CD4-positive, alpha-beta T cell (primary cell): ENCODE measurements at regions not wholly inside any gene's neighbourhood (a gene's known extent, or its start where the extent isn't known, plus 50 kb on each side); places are given as distances from the start of the nearest gene placed in this dataset.

Experiments used
- ATAC-seq: fragments of 200-7000 bp; cut with Tn5 transposase; one replicate; pipeline ENCODE4 v1.10.0; 2022; ENCODE audit warnings: mild to moderate bottlenecking; ENCODE audit not compliant: poor library complexity
- CTCF ChIA-PET: fragments of 350-600 bp; sonication (Branson Sonifier 250); formaldehyde crosslinking; loops from one replicate; lab custom pipeline; 2021; ENCODE audit warnings: antibody characterized with exemption, inconsistent platforms; lab: Charles Lee
- POLR2A ChIA-PET: fragments of 350-600 bp; sonication (Branson Sonifier 250); formaldehyde crosslinking; loops from one replicate; lab custom pipeline; 2021; ENCODE audit warnings: antibody characterized with exemption, inconsistent platforms; lab: Charles Lee
- DNase-seq, 14 experiments: peaks; one replicate each; pipeline ENCODE4 v3.0.0-alpha.2; 2013 to 2020; ENCODE audit warnings: mixed read lengths in 2 of 14
- H3K27ac ChIP-seq, 2 donors: one replicate each; pipeline versions ENCODE4 v1.5.1 to v1.7.0; 2013; ENCODE audit warnings: low read length in 2 of 2, low read depth in 1 of 2, mild to moderate bottlenecking in 1 of 2
- H3K27me3 ChIP-seq, 2 experiments: 1 replicate in 1 of 2; 2 replicates in 1 of 2; pipeline versions ENCODE4 v1.6.1 to v1.7.0; 2013; ENCODE audit warnings: low read length in 2 of 2, control low read depth in 1 of 2, mild to moderate bottlenecking in 1 of 2, moderate library complexity in 1 of 2; ENCODE audit not compliant: insufficient read depth in 2 of 2, control insufficient read depth in 1 of 2
- H3K36me3 ChIP-seq: one replicate; pipeline ENCODE4 v1.6.1; 2013; ENCODE audit warnings: low read length, control low read depth; ENCODE audit not compliant: insufficient read depth
- H3K4me1 ChIP-seq: one replicate; pipeline ENCODE4 v1.6.1; 2013; ENCODE audit warnings: low read length, control low read depth; ENCODE audit not compliant: insufficient read depth
- H3K4me3 ChIP-seq: one replicate; pipeline ENCODE4 v1.5.1; 2013; ENCODE audit warnings: mild to moderate bottlenecking, low read length, moderate library complexity
- H3K9me3 ChIP-seq, 2 experiments: 1 replicate in 1 of 2; 2 replicates in 1 of 2; pipeline versions ENCODE4 v1.6.1 to v1.7.0; 2013; ENCODE audit warnings: low read length in 2 of 2, mild to moderate bottlenecking in 2 of 2, control low read depth in 1 of 2, moderate library complexity in 1 of 2; ENCODE audit not compliant: control insufficient read depth in 1 of 2, insufficient read depth in 1 of 2
- H3K27ac Mint-ChIP-seq: one replicate; pipeline ENCODE4 v1.8.0; 2020; ENCODE audit warnings: mixed read lengths
- H3K27me3 Mint-ChIP-seq: one replicate; pipeline ENCODE4 v1.8.0; 2021; ENCODE audit warnings: mixed read lengths
- H3K36me3 Mint-ChIP-seq: one replicate; pipeline ENCODE4 v1.8.0; 2021; ENCODE audit warnings: low read depth, mixed read lengths
- H3K4me1 Mint-ChIP-seq: one replicate; pipeline ENCODE4 v1.8.0; 2021; ENCODE audit warnings: low read depth, mixed read lengths
- H3K4me3 Mint-ChIP-seq: one replicate; pipeline ENCODE4 v1.8.0; 2020; ENCODE audit warnings: mild to moderate bottlenecking, mixed read lengths
- H3K9me3 Mint-ChIP-seq: one replicate; pipeline ENCODE4 v1.8.0; 2020; ENCODE audit warnings: mixed read lengths
- CTCF ChIP-seq: fragments of 200-600 bp; IDR thresholded peaks from one replicate; pipeline ENCODE4 v1.8.0; 2022; ENCODE audit warnings: antibody characterized with exemption, mild to moderate bottlenecking
- intact Hi-C, 2 experiments: fragments of 100-400 bp; cut with DNase I in 1 of 2; cut with micrococcal nuclease in 1 of 2; formaldehyde crosslinking; loops; one replicate each; pipeline versions ENCODE4 v1.15.1 to v1.9.0; 2023 to 2025; cut with DNase I, micrococcal nuclease

- DNase-seq (no peak), ATAC-seq (no peak)
- Histone ChIP-seq H3K9me3 (peaks cover 0 to 3% of the 10 kb centered on the region in 2 experiments), H3K36me3 (no peaks in the 10 kb centered on the region), H3K4me3 (no peak overlapping the region), H3K4me1 (no peaks in the 10 kb centered on the region), H3K27ac (no peak overlapping the region), H3K27me3 (no peaks in the 10 kb centered on the region)
- Mint-ChIP-seq H3K27ac (no peak overlapping the region), H3K4me3 (no peak overlapping the region), H3K4me1 (no peaks in the 10 kb centered on the region), H3K9me3 (no peaks in the 10 kb centered on the region), H3K27me3 (no peaks in the 10 kb centered on the region), H3K36me3 (no peaks in the 10 kb centered on the region)
- intact Hi-C loops = no loop called here
- CTCF ChIA-PET = no interaction called here
- POLR2A ChIA-PET = no interaction called here
- TF ChIP-seq CTCF = no peak
Measured at GRCh38 chr1:72568113-72568512, 285.8 kb upstream of the NEGR1 start.

DNA sequence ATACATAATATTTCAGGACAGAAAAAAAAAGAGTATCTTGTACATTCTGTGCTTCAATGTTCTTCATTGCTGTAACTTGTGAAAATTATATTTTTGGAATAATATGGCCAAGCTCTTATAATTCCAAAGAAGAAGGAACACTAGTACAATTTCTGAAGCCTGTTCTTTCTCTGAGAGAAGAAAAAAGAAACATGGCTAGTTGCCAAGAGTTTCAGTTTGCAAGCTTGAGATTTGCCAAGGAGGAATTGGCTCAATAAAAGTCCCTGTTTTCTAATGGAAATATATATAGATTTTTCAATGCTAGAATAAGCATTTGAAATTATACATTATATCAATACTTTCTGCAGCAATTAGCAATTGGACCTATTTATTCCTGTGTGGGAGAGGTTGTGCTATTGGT is 285.2 kb upstream of the NEGR1 start:
- H3K4me1 Mint-ChIP-seq = no peaks in the 10 kb centered on the region
- Histone ChIP-seq H3K4me3 (no peak overlapping the region), H3K9me3 (no peaks in the 10 kb centered on the region), H3K36me3 (no peaks in the 10 kb centered on the region), H3K27me3 (no peaks in the 10 kb centered on the region), H3K27ac (no peak overlapping the region), H3K4me1 (no peaks in the 10 kb centered on the region)
- H3K36me3 Mint-ChIP-seq = no peaks in the 10 kb centered on the region
- no peak overlapping the region for H3K4me3 Mint-ChIP-seq
- POLR2A ChIA-PET = no interaction called here
- ATAC-seq (no peak), DNase-seq (no peak)
- no peaks in the 10 kb centered on the region for H3K9me3 Mint-ChIP-seq
- H3K27me3 Mint-ChIP-seq = no peaks in the 10 kb centered on the region
- intact Hi-C loops = no loop called here
- CTCF ChIA-PET = no interaction called here
- no peak overlapping the region for H3K27ac Mint-ChIP-seq
- TF ChIP-seq CTCF = no peak

DNA sequence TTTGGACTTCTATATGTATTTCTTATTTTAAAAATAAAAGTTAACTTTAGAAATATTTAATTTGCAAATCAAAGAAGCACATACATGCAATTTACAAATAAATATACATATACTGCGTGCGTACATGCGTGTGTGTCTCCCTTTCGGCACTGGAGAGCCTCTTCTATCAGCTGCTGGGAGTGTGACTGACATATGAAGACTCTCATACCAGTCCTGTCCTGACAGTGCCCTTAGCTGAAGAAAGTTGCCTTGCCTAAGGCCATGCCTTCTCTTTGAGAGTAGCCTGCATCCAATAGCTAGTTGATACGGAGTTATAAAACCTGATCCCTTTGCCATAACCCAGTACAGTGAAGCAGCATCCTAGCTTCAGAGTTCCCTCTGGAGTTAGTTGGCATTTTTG is 282.4 kb upstream of the NEGR1 start:
- no peak for DNase-seq
- Histone ChIP-seq H3K4me1 (no peaks in the 10 kb centered on the region), H3K36me3 (no peaks in the 10 kb centered on the region), H3K27ac (no peak overlapping the region), H3K27me3 (no peaks in the 10 kb centered on the region), H3K4me3 (no peak overlapping the region), H3K9me3 (no peaks in the 10 kb centered on the region)
- CTCF ChIA-PET = no interaction called here
- H3K9me3 Mint-ChIP-seq = no peaks in the 10 kb centered on the region
- no peak overlapping the region for H3K27ac Mint-ChIP-seq
- no peak overlapping the region for H3K4me3 Mint-ChIP-seq
- ATAC-seq = no peak
- POLR2A ChIA-PET = no interaction called here
- intact Hi-C loops = no loop called here
- no peak for TF ChIP-seq CTCF
- no peaks in the 10 kb centered on the region for H3K4me1 Mint-ChIP-seq
- H3K36me3 Mint-ChIP-seq = no peaks in the 10 kb centered on the region
- H3K27me3 Mint-ChIP-seq = no peaks in the 10 kb centered on the region
